ENCODE measurements at regions not wholly inside any gene's neighbourhood (a gene's known extent, or its start where the extent isn't known, plus 50 kb on each side); places are given as distances from the start of the nearest gene placed in this dataset.

- H3K27ac ChIP-seq: no peak overlapping the region
- H3K27me3 ChIP-seq: peaks cover 0 to 5% of the 10 kb centered on the region in 2 donors
- DNase-seq (no peak), ATAC-seq (no peak)
- no peak overlapping the region for H3K4me3 ChIP-seq
- no peaks in the 10 kb centered on the region for H3K36me3 ChIP-seq
- H3K4me1 ChIP-seq: no peaks in the 10 kb centered on the region
- TF ChIP-seq, protein P1, sequence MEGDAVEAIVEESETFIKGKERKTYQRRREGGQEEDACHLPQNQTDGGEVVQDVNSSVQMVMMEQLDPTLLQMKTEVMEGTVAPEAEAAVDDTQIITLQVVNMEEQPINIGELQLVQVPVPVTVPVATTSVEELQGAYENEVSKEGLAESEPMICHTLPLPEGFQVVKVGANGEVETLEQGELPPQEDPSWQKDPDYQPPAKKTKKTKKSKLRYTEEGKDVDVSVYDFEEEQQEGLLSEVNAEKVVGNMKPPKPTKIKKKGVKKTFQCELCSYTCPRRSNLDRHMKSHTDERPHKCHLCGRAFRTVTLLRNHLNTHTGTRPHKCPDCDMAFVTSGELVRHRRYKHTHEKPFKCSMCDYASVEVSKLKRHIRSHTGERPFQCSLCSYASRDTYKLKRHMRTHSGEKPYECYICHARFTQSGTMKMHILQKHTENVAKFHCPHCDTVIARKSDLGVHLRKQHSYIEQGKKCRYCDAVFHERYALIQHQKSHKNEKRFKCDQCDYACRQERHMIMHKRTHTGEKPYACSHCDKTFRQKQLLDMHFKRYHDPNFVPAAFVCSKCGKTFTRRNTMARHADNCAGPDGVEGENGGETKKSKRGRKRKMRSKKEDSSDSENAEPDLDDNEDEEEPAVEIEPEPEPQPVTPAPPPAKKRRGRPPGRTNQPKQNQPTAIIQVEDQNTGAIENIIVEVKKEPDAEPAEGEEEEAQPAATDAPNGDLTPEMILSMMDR (IDR thresholded peaks at IDR 0.05): no peak
- intact Hi-C loops (cut with DNase I): no loop called here
- peaks cover 0 to 5% of the 10 kb centered on the region in 2 donors for H3K9me3 ChIP-seq
Measured at GRCh38 chr2:780581-780980, 103.4 kb upstream of the TMEM18 start.

GRCh38 chr2:780002-780401, 102.8 kb upstream of the TMEM18 start:
- DNase-seq (no peak), ATAC-seq (no peak)
- Histone ChIP-seq H3K4me1 (no peaks in the 10 kb centered on the region), H3K4me3 (no peak overlapping the region), H3K27ac (no peak overlapping the region), H3K36me3 (no peaks in the 10 kb centered on the region), H3K27me3 (peaks cover 0 to 5% of the 10 kb centered on the region in 2 donors), H3K9me3 (peaks cover 0 to 5% of the 10 kb centered on the region in 2 donors)
- TF ChIP-seq, protein P1 (IDR thresholded peaks at IDR 0.05): no peak
- intact Hi-C loops (cut with DNase I): no loop called here

DNA sequence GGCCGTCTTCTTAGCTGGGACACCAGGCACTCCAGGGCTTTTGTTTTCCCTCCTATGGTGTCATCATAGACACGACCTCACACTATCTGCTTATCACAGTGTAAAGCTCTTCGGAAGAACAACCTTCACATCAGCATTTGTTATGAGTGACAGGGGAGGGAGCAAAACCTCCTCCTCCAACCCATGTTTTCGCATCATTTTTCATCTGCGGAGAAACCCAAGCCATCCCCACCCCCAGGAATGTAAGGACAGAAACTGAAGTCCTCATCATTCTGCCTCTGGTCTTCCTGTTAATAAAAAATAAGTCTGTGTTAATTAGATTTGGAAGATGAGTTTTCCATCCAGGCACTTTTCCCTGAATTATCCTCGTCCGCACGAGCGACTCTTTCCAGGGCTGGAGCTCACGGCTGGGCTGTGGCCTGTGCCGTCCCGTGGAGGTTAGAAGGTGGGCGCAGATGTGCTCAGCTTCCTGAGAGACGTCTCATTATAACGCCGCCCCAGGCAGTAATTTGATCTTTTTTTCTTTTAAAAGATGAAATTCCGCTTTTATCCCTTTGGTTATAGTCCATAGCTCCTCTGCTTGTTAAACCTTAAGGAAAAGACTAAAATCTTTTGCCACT, 101.6 kb upstream of the TMEM18 start:
- TF ChIP-seq, protein P1 (IDR thresholded peaks at IDR 0.05): no peak
- Histone ChIP-seq H3K27me3 (peaks cover 0 to 5% of the 10 kb centered on the region in 2 donors), H3K27ac (no peak overlapping the region), H3K9me3 (peaks cover 0 to 5% of the 10 kb centered on the region in 2 donors), H3K4me3 (no peak overlapping the region), H3K4me1 (no peaks in the 10 kb centered on the region), H3K36me3 (no peaks in the 10 kb centered on the region)
- intact Hi-C loops (cut with DNase I): no loop called here
- ATAC-seq (no peak), DNase-seq (no peak)

GRCh38 chr2:777546-777945, 100.3 kb upstream of the TMEM18 start:
- no peak for ATAC-seq
- TF ChIP-seq, protein P1 (IDR thresholded peaks at IDR 0.05): no peak
- intact Hi-C loops (cut with DNase I): no loop called here

GRCh38 chr2:777051-777450, 99.8 kb upstream of the TMEM18 start:
- H3K9me3 ChIP-seq: no peaks in the 10 kb centered on the region
- H3K4me1 ChIP-seq: no peaks in the 10 kb centered on the region
- DNase-seq (no peak), ATAC-seq (no peak)
- intact Hi-C loops (cut with DNase I): no loop called here
- TF ChIP-seq, protein P1 (IDR thresholded peaks at IDR 0.05): no peak
- H3K36me3 ChIP-seq: no peaks in the 10 kb centered on the region
- no peak overlapping the region for H3K4me3 ChIP-seq
- peaks cover 0 to 5% of the 10 kb centered on the region in 2 donors for H3K27me3 ChIP-seq
- no peak overlapping the region for H3K27ac ChIP-seq

More at GRCh38 chr2:777546-777945, 100.3 kb upstream of the TMEM18 start:
- peaks cover 0 to 3% of the 10 kb centered on the region in 2 donors for H3K9me3 ChIP-seq
- no peak overlapping the region for H3K27ac ChIP-seq
- DNase-seq: no peak
- H3K4me1 ChIP-seq: no peaks in the 10 kb centered on the region
- H3K27me3 ChIP-seq: peaks cover 0 to 5% of the 10 kb centered on the region in 2 donors
- H3K36me3 ChIP-seq: no peaks in the 10 kb centered on the region
- no peak overlapping the region for H3K4me3 ChIP-seq

Data from left lung (tissue), 4 donors.